ENCODE measurements at regions not wholly inside any gene's neighbourhood (a gene's known extent, or its start where the extent isn't known, plus 50 kb on each side); places are given as distances from the start of the nearest gene placed in this dataset.
A peak's percentile ranks its signal among the peaks of the same experiment; 100 is the strongest.
"Not testable (repeated sequence)": the region's sequence is repeated elsewhere in the genome, so short reads cannot be mapped to it uniquely, and the experiment has no call there.

GRCh38 chr16:65312795-65313194 is 190.9 kb upstream of the CDH11 start:
- no peak overlapping the region for H2AFZ ChIP-seq (ENCODE audit: low read length)
- DNase-seq, result no peak
- CTCF ChIA-PET, result no interaction called here
- no TSS peak for BruUV-seq (replicated peaks)
- no peak overlapping the region for H3K9ac ChIP-seq (ENCODE audit: low read length)
- H3K79me2 ChIP-seq (ENCODE audit: low read length), result no peaks in the 10 kb centered on the region
- no peak overlapping the region for H3K4me2 ChIP-seq (ENCODE audit: low read length)
- H3F3A ChIP-seq (ENCODE audit: low read length, unreplicated experiment), result no peaks in the 10 kb centered on the region
- no peaks in the 10 kb centered on the region for H3K9me2 ChIP-seq (replicated peaks; ENCODE audit: low read length)
- H3K4me3 ChIP-seq (ENCODE audit: low read length), result no peak overlapping the region
- no peak overlapping the region for H3K27ac ChIP-seq (ENCODE audit: low read length)
- H3K27me3 ChIP-seq (ENCODE audit: low read length), result no peaks in the 10 kb centered on the region
- H3K4me1 ChIP-seq (ENCODE audit: insufficient read depth, low read length), result peaks cover 13% of the 10 kb centered on the region
- intact Hi-C loops (cut with micrococcal nuclease), result no loop called here
- no peaks in the 10 kb centered on the region for H3K9me3 ChIP-seq (ENCODE audit: low read length)
- no peaks in the 10 kb centered on the region for H3K36me3 ChIP-seq (ENCODE audit: low read depth, low read length)
- no peak for TF ChIP-seq CTCF (conservative IDR thresholded peaks at IDR 0.05; ENCODE audit: low read depth, low read length)
- no peak for TF ChIP-seq EZH2phosphoT487 (IDR thresholded peaks at IDR 0.05; ENCODE audit: borderline replicate concordance, low read length)
- POLR2A ChIA-PET (ENCODE audit: unreplicated experiment), result no interaction called here
- no peaks in the 10 kb centered on the region for H4K20me1 ChIP-seq (ENCODE audit: low read length)
- ATAC-seq, result no peak

GRCh38 chr16:65312071-65312470 is 190.2 kb upstream of the CDH11 start:
- H2AFZ ChIP-seq (ENCODE audit: low read length), result no peak overlapping the region
- BruUV-seq (replicated peaks), result no TSS peak
- ATAC-seq, result no peak
- no peak overlapping the region for H3K4me3 ChIP-seq (ENCODE audit: low read length)
- peaks cover 13% of the 10 kb centered on the region for H3K4me1 ChIP-seq (ENCODE audit: insufficient read depth, low read length)
- H3K4me2 ChIP-seq (ENCODE audit: low read length), result no peak overlapping the region
- no peaks in the 10 kb centered on the region for H3K9me2 ChIP-seq (replicated peaks; ENCODE audit: low read length)
- ChIA-PET POLR2A (ENCODE audit: unreplicated experiment) (no interaction called here), CTCF (no interaction called here)
- H3K9ac ChIP-seq (ENCODE audit: low read length), result no peak overlapping the region
- DNase-seq, result peak; percentile 7
- no peaks in the 10 kb centered on the region for H3K9me3 ChIP-seq (ENCODE audit: low read length)
- H3K36me3 ChIP-seq (ENCODE audit: low read depth, low read length), result no peaks in the 10 kb centered on the region
- intact Hi-C loops (cut with micrococcal nuclease), result no loop called here
- TF ChIP-seq EZH2phosphoT487 (IDR thresholded peaks at IDR 0.05; ENCODE audit: borderline replicate concordance, low read length), result no peak
- TF ChIP-seq EZH2 (IDR thresholded peaks at IDR 0.05; ENCODE audit: low read length, unreplicated experiment), result no peak
- no peak for TF ChIP-seq CTCF (conservative IDR thresholded peaks at IDR 0.05; ENCODE audit: low read depth, low read length)
- no peaks in the 10 kb centered on the region for H3F3A ChIP-seq (ENCODE audit: low read length, unreplicated experiment)
- H4K20me1 ChIP-seq (ENCODE audit: low read length), result no peaks in the 10 kb centered on the region
- no peaks in the 10 kb centered on the region for H3K79me2 ChIP-seq (ENCODE audit: low read length)
- no peak overlapping the region for H3K27ac ChIP-seq (ENCODE audit: low read length)
- H3K27me3 ChIP-seq (ENCODE audit: low read length), result no peaks in the 10 kb centered on the region

- ATAC-seq, result peak; percentile 93
- H3K4me1 ChIP-seq (ENCODE audit: insufficient read depth, low read length), result peaks cover 13% of the 10 kb centered on the region
- H3K36me3 ChIP-seq (ENCODE audit: low read depth, low read length); H3K79me2 ChIP-seq (ENCODE audit: low read length); intact Hi-C loops (cut with micrococcal nuclease); H3K9ac ChIP-seq (ENCODE audit: low read length); H3K9me2 ChIP-seq (replicated peaks; ENCODE audit: low read length); CTCF ChIA-PET; H3K27ac ChIP-seq (ENCODE audit: low read length); H3K4me3 ChIP-seq (ENCODE audit: low read length); H3K9me3 ChIP-seq (ENCODE audit: low read length); H3K27me3 ChIP-seq (ENCODE audit: low read length); H2AFZ ChIP-seq (ENCODE audit: low read length); BruUV-seq (replicated peaks); H3F3A ChIP-seq (ENCODE audit: low read length, unreplicated experiment); H4K20me1 ChIP-seq (ENCODE audit: low read length); POLR2A ChIA-PET (ENCODE audit: unreplicated experiment): not testable (repeated sequence)
- peak overlapping the region; percentile 26; the same call in 1 of the 2 replicates for H3K4me2 ChIP-seq (ENCODE audit: low read length)
- DNase-seq, result peak; percentile 68
Measured at GRCh38 chr16:65310491-65310890, 188.6 kb upstream of the CDH11 start.
